Testis (tissue), 2 donors: ENCODE measurements at regions not wholly inside any gene's neighbourhood (a gene's known extent, or its start where the extent isn't known, plus 50 kb on each side); places are given as distances from the start of the nearest gene placed in this dataset.

Experiments used
- POLR2A ChIP-seq: fragments of 450-650 bp; IDR thresholded peaks from one replicate; pipeline ENCODE4 v1.6.1; 2017; ENCODE audit warnings: antibody characterized with exemption, mild to moderate bottlenecking, moderate library complexity
- TF ChIP-seq, protein P1 (sequence below), 3 experiments: fragments of 450-650 bp in 2 of 3; fragments of 200-600 bp in 1 of 3; sonication (generic) in 1 of 3; IDR thresholded peaks; one replicate each; pipeline ENCODE4 v1.5.1; 2016 to 2019; ENCODE audit warnings: antibody characterized with exemption in 3 of 3, mild to moderate bottlenecking in 2 of 3, moderate library complexity in 1 of 3

GRCh38 chr10:123569436-123570035, 96.6 kb upstream of the GPR26 start:
- TF ChIP-seq POLR2A, result no peak
- TF ChIP-seq, protein P1, sequence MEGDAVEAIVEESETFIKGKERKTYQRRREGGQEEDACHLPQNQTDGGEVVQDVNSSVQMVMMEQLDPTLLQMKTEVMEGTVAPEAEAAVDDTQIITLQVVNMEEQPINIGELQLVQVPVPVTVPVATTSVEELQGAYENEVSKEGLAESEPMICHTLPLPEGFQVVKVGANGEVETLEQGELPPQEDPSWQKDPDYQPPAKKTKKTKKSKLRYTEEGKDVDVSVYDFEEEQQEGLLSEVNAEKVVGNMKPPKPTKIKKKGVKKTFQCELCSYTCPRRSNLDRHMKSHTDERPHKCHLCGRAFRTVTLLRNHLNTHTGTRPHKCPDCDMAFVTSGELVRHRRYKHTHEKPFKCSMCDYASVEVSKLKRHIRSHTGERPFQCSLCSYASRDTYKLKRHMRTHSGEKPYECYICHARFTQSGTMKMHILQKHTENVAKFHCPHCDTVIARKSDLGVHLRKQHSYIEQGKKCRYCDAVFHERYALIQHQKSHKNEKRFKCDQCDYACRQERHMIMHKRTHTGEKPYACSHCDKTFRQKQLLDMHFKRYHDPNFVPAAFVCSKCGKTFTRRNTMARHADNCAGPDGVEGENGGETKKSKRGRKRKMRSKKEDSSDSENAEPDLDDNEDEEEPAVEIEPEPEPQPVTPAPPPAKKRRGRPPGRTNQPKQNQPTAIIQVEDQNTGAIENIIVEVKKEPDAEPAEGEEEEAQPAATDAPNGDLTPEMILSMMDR (IDR thresholded peaks at IDR 0.05), result no peak
